ENCODE measurements at regions not wholly inside any gene's neighbourhood (a gene's known extent, or its start where the extent isn't known, plus 50 kb on each side); places are given as distances from the start of the nearest gene placed in this dataset.
"Not testable (repeated sequence)": the region's sequence is repeated elsewhere in the genome, so short reads cannot be mapped to it uniquely, and the experiment has no call there.

DNA sequence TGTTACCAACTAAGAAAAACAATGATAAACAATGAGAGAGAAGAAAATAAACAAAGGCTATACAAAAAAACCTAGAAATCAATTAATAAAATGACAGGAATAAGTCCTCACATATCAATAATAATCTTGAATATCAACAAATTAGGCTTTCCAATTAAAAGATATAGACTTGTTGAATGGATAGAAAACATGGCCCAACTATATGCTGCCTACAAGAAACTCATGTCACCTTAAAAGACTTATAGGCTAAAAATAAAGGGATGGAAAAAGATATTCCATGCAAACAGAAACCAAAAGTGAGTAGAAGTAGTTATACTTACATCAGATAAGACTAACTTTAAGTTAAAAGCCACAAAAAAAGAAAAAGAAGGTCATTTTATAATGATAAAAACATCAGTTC lies 183.9 kb downstream of the MYRFL start:
- Histone ChIP-seq H3K27ac (ENCODE audit: low read depth, low read length) (no peak overlapping the region), H3K36me3 (ENCODE audit: insufficient read depth, low read length) (no peaks in the 10 kb centered on the region), H3K79me2 (ENCODE audit: insufficient read depth, low read length) (no peaks in the 10 kb centered on the region), H3K4me2 (ENCODE audit: insufficient read depth, low read length) (no peak overlapping the region), H2AFZ (ENCODE audit: low read length) (no peak overlapping the region), H4K20me1 (ENCODE audit: insufficient read depth, low read length) (no peaks in the 10 kb centered on the region), H3K4me1 (ENCODE audit: insufficient read depth, low read length) (no peaks in the 10 kb centered on the region), H3K9me3 (ENCODE audit: low read depth, low read length) (no peaks in the 10 kb centered on the region), H3K4me3 (ENCODE audit: insufficient read depth, low read length) (no peak overlapping the region), H3K27me3 (ENCODE audit: insufficient read depth, low read length) (no peaks in the 10 kb centered on the region)
- no peak for DNase-seq (ENCODE audit: insufficient read length, low spot score, missing footprints)
- TF ChIP-seq, protein P1, sequence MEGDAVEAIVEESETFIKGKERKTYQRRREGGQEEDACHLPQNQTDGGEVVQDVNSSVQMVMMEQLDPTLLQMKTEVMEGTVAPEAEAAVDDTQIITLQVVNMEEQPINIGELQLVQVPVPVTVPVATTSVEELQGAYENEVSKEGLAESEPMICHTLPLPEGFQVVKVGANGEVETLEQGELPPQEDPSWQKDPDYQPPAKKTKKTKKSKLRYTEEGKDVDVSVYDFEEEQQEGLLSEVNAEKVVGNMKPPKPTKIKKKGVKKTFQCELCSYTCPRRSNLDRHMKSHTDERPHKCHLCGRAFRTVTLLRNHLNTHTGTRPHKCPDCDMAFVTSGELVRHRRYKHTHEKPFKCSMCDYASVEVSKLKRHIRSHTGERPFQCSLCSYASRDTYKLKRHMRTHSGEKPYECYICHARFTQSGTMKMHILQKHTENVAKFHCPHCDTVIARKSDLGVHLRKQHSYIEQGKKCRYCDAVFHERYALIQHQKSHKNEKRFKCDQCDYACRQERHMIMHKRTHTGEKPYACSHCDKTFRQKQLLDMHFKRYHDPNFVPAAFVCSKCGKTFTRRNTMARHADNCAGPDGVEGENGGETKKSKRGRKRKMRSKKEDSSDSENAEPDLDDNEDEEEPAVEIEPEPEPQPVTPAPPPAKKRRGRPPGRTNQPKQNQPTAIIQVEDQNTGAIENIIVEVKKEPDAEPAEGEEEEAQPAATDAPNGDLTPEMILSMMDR (IDR thresholded peaks at IDR 0.05; ENCODE audit: extremely low read depth, low read depth, low read length): no peak

DNA sequence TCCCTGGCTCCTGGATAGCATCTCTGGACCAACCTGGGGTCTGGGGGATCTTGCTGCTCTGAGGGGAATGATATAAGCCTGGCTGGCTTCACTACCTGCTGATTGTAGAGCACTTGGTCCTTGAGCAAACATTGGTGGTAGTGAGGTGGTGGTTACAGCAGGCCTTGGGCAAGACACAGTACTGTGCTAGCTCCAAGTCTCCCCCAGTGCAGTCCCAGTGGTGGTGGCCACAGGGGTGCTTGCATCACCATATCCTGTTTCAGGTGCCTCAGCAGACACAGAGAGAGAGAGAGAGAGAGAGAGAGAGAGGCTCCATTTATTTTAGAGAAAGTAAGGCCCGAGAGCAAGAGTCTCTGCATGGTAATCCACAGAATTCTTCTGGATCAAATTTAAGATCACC lies 186.3 kb downstream of the MYRFL start:
- H3K27me3 ChIP-seq (ENCODE audit: insufficient read depth, low read length): no peaks in the 10 kb centered on the region
- no peaks in the 10 kb centered on the region for H3K9me3 ChIP-seq (ENCODE audit: low read depth, low read length)
- H3K36me3 ChIP-seq (ENCODE audit: insufficient read depth, low read length): no peaks in the 10 kb centered on the region
- no peaks in the 10 kb centered on the region for H3K4me1 ChIP-seq (ENCODE audit: insufficient read depth, low read length)
- H3K27ac ChIP-seq (ENCODE audit: low read depth, low read length): no peak overlapping the region
- no peaks in the 10 kb centered on the region for H3K79me2 ChIP-seq (ENCODE audit: insufficient read depth, low read length)
- H3K4me3 ChIP-seq (ENCODE audit: insufficient read depth, low read length): no peak overlapping the region
- no peak for DNase-seq (ENCODE audit: insufficient read length, low spot score, missing footprints)
- no peak overlapping the region for H2AFZ ChIP-seq (ENCODE audit: low read length)
- H3K4me2 ChIP-seq (ENCODE audit: insufficient read depth, low read length): no peak overlapping the region
- TF ChIP-seq, protein P1 (IDR thresholded peaks at IDR 0.05; ENCODE audit: extremely low read depth, low read depth, low read length): no peak
- no peaks in the 10 kb centered on the region for H4K20me1 ChIP-seq (ENCODE audit: insufficient read depth, low read length)

DNA sequence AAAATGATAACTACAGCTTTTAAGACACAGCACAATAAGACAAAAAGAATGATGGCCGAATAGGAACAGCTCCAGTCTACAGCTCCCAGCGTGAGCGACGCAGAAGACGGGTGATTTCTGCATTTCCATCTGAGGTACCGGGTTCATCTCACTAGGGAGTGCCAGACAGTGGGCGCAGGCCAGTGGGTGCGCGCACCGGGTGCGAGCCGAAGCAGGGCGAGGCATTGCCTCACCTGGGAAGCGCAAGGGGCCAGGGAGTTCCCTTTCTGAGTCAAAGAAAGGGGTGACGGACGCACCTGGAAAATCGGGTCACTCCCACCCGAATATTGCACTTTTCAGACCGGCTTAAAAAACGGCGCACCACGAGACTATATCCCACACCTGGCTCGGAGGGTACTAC lies 188.0 kb downstream of the MYRFL start:
- H3K27ac ChIP-seq (ENCODE audit: low read depth, low read length); H3K79me2 ChIP-seq (ENCODE audit: insufficient read depth, low read length); H2AFZ ChIP-seq (ENCODE audit: low read length); H3K4me1 ChIP-seq (ENCODE audit: insufficient read depth, low read length); H3K4me2 ChIP-seq (ENCODE audit: insufficient read depth, low read length); H3K36me3 ChIP-seq (ENCODE audit: insufficient read depth, low read length); H4K20me1 ChIP-seq (ENCODE audit: insufficient read depth, low read length); H3K4me3 ChIP-seq (ENCODE audit: insufficient read depth, low read length); H3K9me3 ChIP-seq (ENCODE audit: low read depth, low read length); H3K27me3 ChIP-seq (ENCODE audit: insufficient read depth, low read length); DNase-seq (ENCODE audit: insufficient read length, low spot score, missing footprints): not testable (repeated sequence)

DNA sequence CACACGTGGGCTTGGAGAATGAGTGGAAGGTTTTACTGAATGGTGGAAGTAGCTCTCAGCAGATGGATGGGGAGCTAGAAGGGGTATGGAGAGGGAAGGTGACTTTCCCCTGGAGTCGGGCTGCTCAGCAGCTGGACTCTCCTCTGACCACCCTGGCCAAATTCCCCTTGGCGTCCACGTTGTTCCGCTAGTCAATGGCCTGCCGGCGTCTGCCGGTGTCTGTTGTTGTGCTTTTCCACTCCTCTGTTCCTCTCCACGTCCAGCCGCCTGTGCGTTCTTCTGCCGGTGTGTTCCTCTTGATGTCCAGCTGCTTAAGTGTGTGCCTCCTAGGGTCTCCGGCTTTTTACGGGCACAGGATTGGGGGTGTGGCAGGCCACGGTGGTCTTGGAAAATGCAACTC lies 203.5 kb downstream of the MYRFL start:
- Histone ChIP-seq H3K4me3 (ENCODE audit: insufficient read depth, low read length) (no peak overlapping the region), H4K20me1 (ENCODE audit: insufficient read depth, low read length) (no peaks in the 10 kb centered on the region), H3K4me2 (ENCODE audit: insufficient read depth, low read length) (no peak overlapping the region)

More for the DNA sequence above, 203.5 kb downstream of the MYRFL start:
- no peak for DNase-seq (ENCODE audit: insufficient read length, low spot score, missing footprints)
- H3K27me3 ChIP-seq (ENCODE audit: insufficient read depth, low read length): no peaks in the 10 kb centered on the region
- H3K9me3 ChIP-seq (ENCODE audit: low read depth, low read length): no peaks in the 10 kb centered on the region
- no peaks in the 10 kb centered on the region for H3K4me1 ChIP-seq (ENCODE audit: insufficient read depth, low read length)
- H3K79me2 ChIP-seq (ENCODE audit: insufficient read depth, low read length): no peaks in the 10 kb centered on the region
- TF ChIP-seq, protein P1 (IDR thresholded peaks at IDR 0.05; ENCODE audit: extremely low read depth, low read depth, low read length): no peak
- no peak overlapping the region for H3K27ac ChIP-seq (ENCODE audit: low read depth, low read length)
- H3K36me3 ChIP-seq (ENCODE audit: insufficient read depth, low read length): no peaks in the 10 kb centered on the region
- H2AFZ ChIP-seq (ENCODE audit: low read length): no peak overlapping the region
